ENCODE measurements at regions not wholly inside any gene's neighbourhood (a gene's known extent, or its start where the extent isn't known, plus 50 kb on each side); places are given as distances from the start of the nearest gene placed in this dataset.
"Not testable (repeated sequence)": the region's sequence is repeated elsewhere in the genome, so short reads cannot be mapped to it uniquely, and the experiment has no call there.

DNA sequence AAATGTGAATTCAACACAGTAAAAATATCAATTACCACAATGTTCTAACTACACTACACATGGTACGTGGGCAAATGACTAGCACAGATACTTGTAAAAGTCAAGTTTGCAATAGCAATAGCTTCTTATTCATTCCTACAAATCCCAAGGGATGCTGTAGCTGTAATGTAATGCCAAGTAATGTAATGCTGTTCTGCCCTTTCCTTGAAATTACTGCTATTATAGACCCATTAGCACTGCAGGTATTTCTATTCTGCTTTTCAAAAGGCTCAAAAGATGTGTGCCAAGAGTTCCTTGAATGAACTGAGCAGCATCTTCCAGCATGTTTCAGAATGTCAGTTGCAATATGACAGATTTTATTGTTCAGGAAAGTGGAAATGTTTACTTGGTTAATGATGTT is 129.9 kb upstream of the BANK1 start:
- no peak for DNase-seq
- no peak for FAIRE-seq
- Histone ChIP-seq H3K9me3 (ENCODE audit: control insufficient read depth in 2 of 2, insufficient read depth in 1 of 2, low read depth in 1 of 2, low read length in 1 of 2) (no peaks in the 10 kb centered on the region), H3K4me3 (ENCODE audit: low read depth in 1 of 3, low read length in 3 of 3) (no peak overlapping the region), H3K4me1 (ENCODE audit: control insufficient read depth in 3 of 3, insufficient read depth in 2 of 3, low read depth in 1 of 3, low read length in 2 of 3) (no peaks in the 10 kb centered on the region), H3K27ac (ENCODE audit: low read depth in 1 of 3, low read length in 2 of 3) (no peak overlapping the region), H3K27me3 (ENCODE audit: control insufficient read depth in 3 of 3, insufficient read depth in 3 of 3, low read length in 3 of 3) (no peaks in the 10 kb centered on the region), H3K36me3 (ENCODE audit: control insufficient read depth in 3 of 3, insufficient read depth in 2 of 3, low read depth in 1 of 3, low read length in 3 of 3) (no peaks in the 10 kb centered on the region)
- WGBS, 3 donors: 10 to 44% (median 41%) methylated on average over 1 of the region's 1 CpG

DNA sequence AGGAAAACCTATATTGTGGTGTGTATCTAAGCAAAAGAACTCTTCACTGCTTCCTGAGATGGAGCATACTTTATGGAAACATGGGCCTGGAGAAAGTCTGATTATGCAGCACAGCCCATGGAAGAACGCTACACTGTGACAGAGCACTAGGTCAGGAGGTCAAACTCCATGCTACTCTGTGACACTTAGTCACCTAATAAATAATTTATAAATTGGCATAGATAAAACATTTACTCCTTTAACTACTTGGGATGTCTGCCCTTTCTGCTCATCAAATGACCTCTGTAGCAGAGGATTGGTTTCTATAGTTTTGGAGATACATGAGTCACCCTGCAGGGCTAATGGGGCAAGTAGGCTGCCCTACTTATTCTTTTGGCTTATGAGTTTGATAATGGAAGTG is 134.7 kb upstream of the BANK1 start:
- no peaks in the 10 kb centered on the region for H3K27me3 ChIP-seq (ENCODE audit: control insufficient read depth in 3 of 3, insufficient read depth in 3 of 3, low read length in 3 of 3)
- no peak overlapping the region for H3K4me3 ChIP-seq (ENCODE audit: low read depth in 1 of 3, low read length in 3 of 3)
- DNase-seq: peak in 1 of 2 donors; percentile 10
- H3K9me3 ChIP-seq (ENCODE audit: control insufficient read depth in 2 of 2, insufficient read depth in 1 of 2, low read depth in 1 of 2, low read length in 1 of 2): no peaks in the 10 kb centered on the region
- H3K4me1 ChIP-seq (ENCODE audit: control insufficient read depth in 3 of 3, insufficient read depth in 2 of 3, low read depth in 1 of 3, low read length in 2 of 3): no peaks in the 10 kb centered on the region
- H3K36me3 ChIP-seq (ENCODE audit: control insufficient read depth in 3 of 3, insufficient read depth in 2 of 3, low read depth in 1 of 3, low read length in 3 of 3): no peaks in the 10 kb centered on the region
- FAIRE-seq: no peak
- WGBS, 3 donors: 24 to 61% (median 48%) methylated on average over 1 of the region's 1 CpG
- H3K27ac ChIP-seq (ENCODE audit: low read depth in 1 of 3, low read length in 2 of 3): no peak overlapping the region

DNA sequence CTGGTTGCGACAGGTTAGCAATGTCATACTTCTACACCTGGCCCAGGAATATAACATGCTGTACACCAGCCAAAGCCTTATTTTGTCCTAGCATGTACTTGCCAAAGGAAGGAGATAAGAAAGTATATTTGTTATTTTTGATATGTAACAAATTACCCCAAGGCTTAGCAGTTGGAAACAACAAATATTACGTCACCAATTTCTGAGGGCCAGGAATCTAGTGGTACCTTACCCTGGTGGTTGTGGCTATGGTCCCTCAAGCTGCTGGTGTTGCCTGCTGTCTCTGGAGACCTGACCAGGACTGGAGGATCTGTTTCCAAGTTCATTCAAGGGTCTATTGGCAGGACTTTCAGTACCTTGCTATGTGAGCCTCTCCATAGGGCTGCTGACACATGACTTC is 135.5 kb upstream of the BANK1 start:
- Histone ChIP-seq H3K9me3 (ENCODE audit: control insufficient read depth in 2 of 2, insufficient read depth in 1 of 2, low read depth in 1 of 2, low read length in 1 of 2) (no peaks in the 10 kb centered on the region), H3K27ac (ENCODE audit: low read depth in 1 of 3, low read length in 2 of 3) (no peak overlapping the region), H3K4me3 (ENCODE audit: low read depth in 1 of 3, low read length in 3 of 3) (no peak overlapping the region), H3K4me1 (ENCODE audit: control insufficient read depth in 3 of 3, insufficient read depth in 2 of 3, low read depth in 1 of 3, low read length in 2 of 3) (no peaks in the 10 kb centered on the region), H3K36me3 (ENCODE audit: control insufficient read depth in 3 of 3, insufficient read depth in 2 of 3, low read depth in 1 of 3, low read length in 3 of 3) (no peaks in the 10 kb centered on the region), H3K27me3 (ENCODE audit: control insufficient read depth in 3 of 3, insufficient read depth in 3 of 3, low read length in 3 of 3) (no peaks in the 10 kb centered on the region)
- DNase-seq (no peak), FAIRE-seq (no peak)
- WGBS, 3 donors: 83 to 96% (median 85%) methylated on average over 2 of the region's 2 CpGs

DNA sequence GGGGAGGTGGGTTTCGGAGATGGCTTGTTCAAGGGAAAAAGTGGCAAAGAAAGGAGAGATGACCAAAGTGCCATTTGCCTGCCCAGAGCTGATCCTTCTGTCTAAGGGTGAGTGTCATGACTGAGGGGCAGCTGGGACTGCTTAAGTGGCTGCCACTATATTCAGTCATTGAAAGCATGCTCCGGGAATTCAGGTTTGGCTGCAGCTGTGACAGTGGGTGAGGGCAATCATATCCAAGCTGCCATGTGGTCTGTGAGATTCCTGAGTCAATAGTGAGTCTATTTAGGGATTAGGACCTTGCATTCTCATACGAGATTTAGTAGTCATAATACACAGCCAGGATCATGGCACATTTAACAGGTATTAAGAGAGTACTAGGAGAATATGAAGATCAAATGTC is 138.8 kb upstream of the BANK1 start:
- WGBS, 3 donors: 50 to 68% (median 60%) methylated on average over 3 of the region's 3 CpGs
- FAIRE-seq: no peak

DNA sequence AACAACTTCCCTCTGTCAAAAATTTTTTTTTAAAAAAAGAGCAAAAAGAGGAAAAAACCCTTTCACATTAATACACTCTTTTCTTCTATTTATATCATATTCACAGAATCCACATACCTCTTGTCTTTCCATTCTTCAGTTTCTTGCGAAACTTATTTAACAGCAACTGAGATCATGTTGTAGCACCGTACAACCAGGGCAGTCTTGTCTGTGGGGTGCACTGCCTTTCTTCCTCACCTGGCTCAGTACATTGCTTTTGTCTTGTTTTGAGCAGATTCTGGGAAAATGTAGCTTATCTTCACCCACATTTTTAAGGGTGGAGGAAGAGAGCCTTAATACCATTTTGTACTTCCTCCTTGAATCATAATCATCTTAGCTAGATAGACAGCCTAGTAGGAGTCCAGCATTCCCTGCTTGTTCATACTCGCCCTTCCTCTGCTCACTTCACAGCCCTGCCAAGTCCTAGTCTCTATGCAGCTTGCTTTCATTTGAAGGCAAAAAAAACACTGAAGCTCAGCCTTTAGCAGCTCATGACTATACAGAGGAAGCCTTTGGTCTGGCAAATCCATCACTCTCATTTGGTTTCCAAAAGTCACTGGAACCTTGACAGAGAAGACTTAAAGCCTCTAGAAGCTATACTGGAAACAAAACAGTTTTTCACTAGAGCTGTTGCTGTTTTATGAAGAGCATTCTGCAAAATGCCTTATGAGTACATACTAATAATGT is 140.6 kb upstream of the BANK1 start:
- no peaks in the 10 kb centered on the region for H3K9me3 ChIP-seq (ENCODE audit: control insufficient read depth in 2 of 2, insufficient read depth in 1 of 2, low read depth in 1 of 2, low read length in 1 of 2)
- no peaks in the 10 kb centered on the region for H3K4me1 ChIP-seq (ENCODE audit: control insufficient read depth in 3 of 3, insufficient read depth in 2 of 3, low read depth in 1 of 3, low read length in 2 of 3)
- FAIRE-seq (no peak), DNase-seq (no peak)
- no peak overlapping the region for H3K4me3 ChIP-seq (ENCODE audit: low read depth in 1 of 3, low read length in 3 of 3)
- H3K27me3 ChIP-seq (ENCODE audit: control insufficient read depth in 3 of 3, insufficient read depth in 3 of 3, low read length in 3 of 3): no peaks in the 10 kb centered on the region
- no peaks in the 10 kb centered on the region for H3K36me3 ChIP-seq (ENCODE audit: control insufficient read depth in 3 of 3, insufficient read depth in 2 of 3, low read depth in 1 of 3, low read length in 3 of 3)
- H3K27ac ChIP-seq (ENCODE audit: low read depth in 1 of 3, low read length in 2 of 3): no peak overlapping the region
- WGBS, 3 donors: 81 to 87% (median 82%) methylated on average over 3 of the region's 3 CpGs

More for the DNA sequence above, 138.8 kb upstream of the BANK1 start:
- Histone ChIP-seq H3K27me3 (ENCODE audit: control insufficient read depth in 3 of 3, insufficient read depth in 3 of 3, low read length in 3 of 3) (no peaks in the 10 kb centered on the region), H3K4me3 (ENCODE audit: low read depth in 1 of 3, low read length in 3 of 3) (no peak overlapping the region), H3K4me1 (ENCODE audit: control insufficient read depth in 3 of 3, insufficient read depth in 2 of 3, low read depth in 1 of 3, low read length in 2 of 3) (no peaks in the 10 kb centered on the region), H3K27ac (ENCODE audit: low read depth in 1 of 3, low read length in 2 of 3) (no peak overlapping the region), H3K9me3 (ENCODE audit: control insufficient read depth in 2 of 2, insufficient read depth in 1 of 2, low read depth in 1 of 2, low read length in 1 of 2) (no peaks in the 10 kb centered on the region), H3K36me3 (ENCODE audit: control insufficient read depth in 3 of 3, insufficient read depth in 2 of 3, low read depth in 1 of 3, low read length in 3 of 3) (no peaks in the 10 kb centered on the region)
- DNase-seq: no peak

DNA sequence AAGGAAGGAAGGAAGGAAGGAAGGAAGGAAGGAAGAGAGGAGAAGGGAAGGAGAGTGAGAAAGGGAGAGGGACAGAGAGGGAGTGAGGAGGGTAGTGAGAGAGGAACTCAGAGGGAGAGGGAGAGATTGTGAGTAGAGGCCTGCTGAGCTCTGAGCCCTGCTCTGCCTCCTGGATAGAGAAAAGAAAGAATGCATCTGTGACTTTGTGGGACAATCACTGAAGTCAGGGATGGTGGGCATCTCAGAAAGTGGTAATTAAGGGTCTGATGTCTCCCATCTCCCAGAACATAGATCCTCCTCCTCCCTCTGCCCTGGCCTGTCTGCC is 142.9 kb upstream of the BANK1 start:
- Histone ChIP-seq H3K9me3 (ENCODE audit: control insufficient read depth in 2 of 2, insufficient read depth in 1 of 2, low read depth in 1 of 2, low read length in 1 of 2) (no peaks in the 10 kb centered on the region), H3K4me3 (ENCODE audit: low read depth in 1 of 3, low read length in 3 of 3) (no peak overlapping the region), H3K27ac (ENCODE audit: low read depth in 1 of 3, low read length in 2 of 3) (no peak overlapping the region), H3K36me3 (ENCODE audit: control insufficient read depth in 3 of 3, insufficient read depth in 2 of 3, low read depth in 1 of 3, low read length in 3 of 3) (no peaks in the 10 kb centered on the region), H3K4me1 (ENCODE audit: control insufficient read depth in 3 of 3, insufficient read depth in 2 of 3, low read depth in 1 of 3, low read length in 2 of 3) (no peaks in the 10 kb centered on the region), H3K27me3 (ENCODE audit: control insufficient read depth in 3 of 3, insufficient read depth in 3 of 3, low read length in 3 of 3) (no peaks in the 10 kb centered on the region)
- FAIRE-seq: no peak
- DNase-seq: no peak

DNA sequence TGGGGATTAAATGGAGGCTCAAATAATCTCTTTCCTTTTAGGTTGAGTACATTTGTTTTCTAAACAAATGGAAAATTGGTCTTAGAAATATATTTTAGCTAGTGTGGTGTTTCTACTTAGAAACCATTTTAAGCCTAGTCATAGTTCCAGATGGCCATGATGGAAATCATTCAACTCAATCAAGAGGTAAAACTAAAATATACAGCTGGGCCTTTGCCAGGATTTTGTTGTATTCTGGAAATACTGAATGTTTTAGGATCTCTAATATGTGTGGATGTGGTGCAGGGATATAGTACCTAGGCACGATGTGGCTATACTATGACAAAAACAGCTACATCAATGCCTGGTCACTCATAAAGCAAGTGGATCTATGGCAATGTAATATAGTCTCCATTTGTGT is 146.0 kb upstream of the BANK1 start:
- H3K27ac ChIP-seq (ENCODE audit: low read depth in 1 of 3, low read length in 2 of 3): no peak overlapping the region
- no peaks in the 10 kb centered on the region for H3K4me1 ChIP-seq (ENCODE audit: control insufficient read depth in 3 of 3, insufficient read depth in 2 of 3, low read depth in 1 of 3, low read length in 2 of 3)
- H3K9me3 ChIP-seq (ENCODE audit: control insufficient read depth in 2 of 2, insufficient read depth in 1 of 2, low read depth in 1 of 2, low read length in 1 of 2): no peaks in the 10 kb centered on the region
- no peaks in the 10 kb centered on the region for H3K36me3 ChIP-seq (ENCODE audit: control insufficient read depth in 3 of 3, insufficient read depth in 2 of 3, low read depth in 1 of 3, low read length in 3 of 3)
- H3K27me3 ChIP-seq (ENCODE audit: control insufficient read depth in 3 of 3, insufficient read depth in 3 of 3, low read length in 3 of 3): no peaks in the 10 kb centered on the region
- no peak overlapping the region for H3K4me3 ChIP-seq (ENCODE audit: low read depth in 1 of 3, low read length in 3 of 3)
- FAIRE-seq: no peak
- WGBS, 3 donors: 85 to 89% (median 88%) methylated on average over 1 of the region's 1 CpG
- no peak for DNase-seq

DNA sequence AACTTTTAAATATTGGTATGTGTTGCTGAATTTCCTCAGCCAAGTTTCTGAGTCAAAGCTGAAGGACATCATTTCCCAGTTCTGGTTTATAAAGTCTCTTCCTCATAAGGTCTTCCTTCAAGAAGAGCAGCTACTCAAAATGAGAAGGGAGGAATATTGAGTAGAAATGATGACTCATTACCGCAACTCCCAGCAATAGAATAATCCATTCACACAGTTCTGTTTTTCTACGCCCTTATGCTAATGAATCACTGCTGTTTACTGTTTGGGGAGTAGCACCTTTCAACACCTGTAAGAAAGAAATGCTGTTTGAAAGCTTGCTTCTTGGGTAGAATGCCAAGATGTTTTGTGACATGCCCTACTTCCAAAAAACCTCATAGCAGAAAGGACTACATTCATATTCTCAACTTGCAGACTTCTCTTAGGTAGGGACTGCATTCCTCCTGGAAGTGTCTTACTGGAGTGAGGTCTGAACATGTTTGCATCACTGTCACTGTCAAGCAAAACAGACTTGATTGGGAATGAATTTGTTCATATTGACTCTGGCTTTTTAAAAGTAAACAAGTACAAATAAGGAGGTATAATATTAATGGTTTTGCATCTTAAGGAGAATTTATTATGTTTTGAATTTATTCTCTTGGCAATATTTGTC is 147.2 kb upstream of the BANK1 start:
- DNase-seq (no peak), FAIRE-seq (no peak)
- Histone ChIP-seq H3K27me3 (ENCODE audit: control insufficient read depth in 3 of 3, insufficient read depth in 3 of 3, low read length in 3 of 3) (no peaks in the 10 kb centered on the region), H3K9me3 (ENCODE audit: control insufficient read depth in 2 of 2, insufficient read depth in 1 of 2, low read depth in 1 of 2, low read length in 1 of 2) (no peaks in the 10 kb centered on the region), H3K4me3 (ENCODE audit: low read depth in 1 of 3, low read length in 3 of 3) (no peak overlapping the region), H3K4me1 (ENCODE audit: control insufficient read depth in 3 of 3, insufficient read depth in 2 of 3, low read depth in 1 of 3, low read length in 2 of 3) (no peaks in the 10 kb centered on the region), H3K36me3 (ENCODE audit: control insufficient read depth in 3 of 3, insufficient read depth in 2 of 3, low read depth in 1 of 3, low read length in 3 of 3) (no peaks in the 10 kb centered on the region), H3K27ac (ENCODE audit: low read depth in 1 of 3, low read length in 2 of 3) (no peak overlapping the region)
- WGBS, 3 donors: 74 to 82% (median 77%) methylated on average over 2 of the region's 2 CpGs

DNA sequence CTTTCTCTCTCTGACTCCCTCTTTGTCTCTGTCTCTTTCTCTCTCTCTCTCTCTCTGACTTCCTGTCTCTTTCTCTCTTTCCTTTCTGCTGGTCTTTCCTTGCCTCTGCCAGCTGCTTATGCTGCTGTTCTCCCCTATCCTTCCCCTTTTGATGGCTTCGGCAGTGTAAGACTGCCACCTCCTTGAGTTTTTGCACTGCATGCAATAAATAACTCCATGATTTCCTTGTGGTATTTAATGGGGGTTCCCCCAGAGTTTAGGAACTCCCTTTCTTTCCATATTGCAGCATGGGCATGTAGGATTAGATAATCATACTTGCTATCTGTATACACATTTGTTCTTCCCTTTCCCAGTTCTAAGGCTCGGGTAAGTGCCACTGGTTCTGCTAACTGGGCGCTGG is 157.8 kb upstream of the BANK1 start:
- not testable (repeated sequence) for FAIRE-seq; H3K27ac ChIP-seq (ENCODE audit: low read depth in 1 of 3, low read length in 2 of 3); H3K9me3 ChIP-seq (ENCODE audit: control insufficient read depth in 2 of 2, insufficient read depth in 1 of 2, low read depth in 1 of 2, low read length in 1 of 2); H3K27me3 ChIP-seq (ENCODE audit: control insufficient read depth in 3 of 3, insufficient read depth in 3 of 3, low read length in 3 of 3); DNase-seq; H3K36me3 ChIP-seq (ENCODE audit: control insufficient read depth in 3 of 3, insufficient read depth in 2 of 3, low read depth in 1 of 3, low read length in 3 of 3); H3K4me1 ChIP-seq (ENCODE audit: control insufficient read depth in 3 of 3, insufficient read depth in 2 of 3, low read depth in 1 of 3, low read length in 2 of 3); H3K4me3 ChIP-seq (ENCODE audit: low read depth in 1 of 3, low read length in 3 of 3)
- WGBS, 3 donors: 62 to 71% (median 63%) methylated on average over 3 of the region's 3 CpGs
